ENCODE measurements at regions not wholly inside any gene's neighbourhood (a gene's known extent, or its start where the extent isn't known, plus 50 kb on each side); places are given as distances from the start of the nearest gene placed in this dataset.
"Not testable (repeated sequence)": the region's sequence is repeated elsewhere in the genome, so short reads cannot be mapped to it uniquely, and the experiment has no call there.

- TF ChIP-seq CTCF (IDR thresholded peaks at IDR 0.05); ZFX (IDR thresholded peaks at IDR 0.05; ENCODE audit: borderline replicate concordance): not testable (repeated sequence)
These were observed 130.7 kb downstream of the SEPTIN7 start for GRCh38 chr7:35931551-35931950.

Measured in 22Rv1 (cell line).